C4-2B (cell line): ENCODE measurements at regions not wholly inside any gene's neighbourhood (a gene's known extent, or its start where the extent isn't known, plus 50 kb on each side); places are given as distances from the start of the nearest gene placed in this dataset.

Experiments
- H3K27ac ChIP-seq: fragments of 450-650 bp; 2 replicates; pipeline ENCODE4 v1.5.1; 2017
- CTCF ChIP-seq: fragments of 450-650 bp; conservative IDR thresholded peaks from 2 replicates; pipeline ENCODE4 v1.5.1; 2017; ENCODE audit warnings: mild to moderate bottlenecking
- ZFX ChIP-seq: fragments of 450-650 bp; IDR thresholded peaks from 2 replicates; pipeline ENCODE4 v1.6.1; 2017

- no peak for TF ChIP-seq ZFX
- TF ChIP-seq CTCF = no peak
- no peak overlapping the region for H3K27ac ChIP-seq
These were observed 140.2 kb upstream of the LYSMD4 start for GRCh38 chr15:99873451-99873850.

DNA sequence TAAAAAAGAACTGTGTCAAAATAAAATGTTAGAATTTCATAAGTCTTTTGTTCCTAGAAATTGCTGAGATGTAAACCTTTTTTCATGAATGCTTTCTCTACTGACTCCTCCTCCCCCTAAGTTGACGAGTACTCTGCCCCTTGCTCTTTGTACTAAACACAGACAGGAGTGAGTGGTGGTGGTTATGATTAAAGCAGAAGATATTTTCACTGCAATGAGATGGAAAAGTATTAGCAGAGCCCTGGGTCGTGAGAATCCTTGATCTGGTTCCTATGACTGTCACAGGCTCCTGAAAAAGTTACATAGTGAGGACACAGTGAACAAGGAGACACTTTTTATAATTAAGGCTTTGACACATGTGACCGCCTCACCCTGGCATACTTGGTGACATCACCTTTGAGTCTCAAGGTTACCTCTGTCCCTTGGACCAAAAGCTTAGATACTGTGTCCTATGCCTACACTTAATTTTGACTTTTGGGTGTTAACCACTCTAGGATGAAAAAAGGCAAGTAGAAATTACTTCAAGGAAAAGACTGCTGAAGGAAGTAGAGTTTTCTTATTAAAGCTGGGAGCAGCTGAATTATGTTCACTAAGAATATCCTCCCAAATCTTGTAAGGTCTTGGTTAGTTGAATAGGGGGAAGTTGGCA is 130.4 kb upstream of the LYSMD4 start:
- no peak for TF ChIP-seq CTCF
- no peak for TF ChIP-seq ZFX
- H3K27ac ChIP-seq = no peak overlapping the region

GRCh38 chr15:99857836-99858235 is 124.6 kb upstream of the LYSMD4 start:
- TF ChIP-seq ZFX = no peak
- H3K27ac ChIP-seq = no peak overlapping the region

- TF ChIP-seq ZFX (no peak), CTCF (no peak)
- no peak overlapping the region for H3K27ac ChIP-seq
These were observed 117.3 kb upstream of the LYSMD4 start for GRCh38 chr15:99850517-99850916.

DNA sequence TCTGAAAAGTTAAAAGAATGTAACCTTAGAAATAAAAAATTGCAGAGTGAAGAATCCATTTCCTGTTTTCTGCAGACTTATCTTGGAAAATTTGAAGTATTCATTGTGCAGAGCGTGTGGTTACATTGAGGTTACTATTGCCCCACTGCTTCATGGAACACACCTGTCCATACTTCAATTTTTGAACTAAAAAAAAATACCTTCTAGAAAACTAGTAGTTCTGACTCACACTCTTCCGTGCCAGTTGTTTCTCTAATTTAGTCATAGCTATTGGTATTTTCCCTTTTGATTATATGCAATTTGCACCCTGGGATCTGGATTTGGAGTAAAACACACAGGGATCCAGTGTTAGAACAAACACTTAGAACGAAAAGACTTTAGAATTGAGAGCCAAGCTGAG is 111.8 kb upstream of the LYSMD4 start:
- no peak overlapping the region for H3K27ac ChIP-seq
- TF ChIP-seq CTCF (no peak), ZFX (no peak)

DNA sequence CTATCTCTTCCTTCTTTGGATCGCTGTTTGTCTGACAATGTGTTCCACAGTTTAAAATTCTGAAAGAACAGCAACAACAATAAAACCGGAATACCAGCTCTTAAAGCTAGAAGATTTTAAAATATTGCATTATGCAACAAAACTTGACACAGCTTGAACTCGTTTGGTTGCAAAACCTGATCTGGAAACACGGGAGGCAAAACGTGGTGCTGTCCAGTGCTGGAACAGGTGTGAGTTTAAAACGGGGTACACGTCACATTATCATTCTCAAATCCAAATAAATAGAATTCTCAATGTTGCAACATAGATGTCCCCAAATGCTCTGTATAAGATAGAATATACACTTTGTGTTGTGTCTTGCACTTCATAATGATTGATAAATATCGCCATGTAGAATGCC is 110.9 kb upstream of the LYSMD4 start:
- no peak overlapping the region for H3K27ac ChIP-seq
- TF ChIP-seq CTCF = no peak
- TF ChIP-seq ZFX = no peak

- TF ChIP-seq ZFX (no peak), CTCF (no peak)
- H3K27ac ChIP-seq = no peak overlapping the region
These were observed 108.8 kb upstream of the LYSMD4 start for GRCh38 chr15:99842071-99842470.

DNA sequence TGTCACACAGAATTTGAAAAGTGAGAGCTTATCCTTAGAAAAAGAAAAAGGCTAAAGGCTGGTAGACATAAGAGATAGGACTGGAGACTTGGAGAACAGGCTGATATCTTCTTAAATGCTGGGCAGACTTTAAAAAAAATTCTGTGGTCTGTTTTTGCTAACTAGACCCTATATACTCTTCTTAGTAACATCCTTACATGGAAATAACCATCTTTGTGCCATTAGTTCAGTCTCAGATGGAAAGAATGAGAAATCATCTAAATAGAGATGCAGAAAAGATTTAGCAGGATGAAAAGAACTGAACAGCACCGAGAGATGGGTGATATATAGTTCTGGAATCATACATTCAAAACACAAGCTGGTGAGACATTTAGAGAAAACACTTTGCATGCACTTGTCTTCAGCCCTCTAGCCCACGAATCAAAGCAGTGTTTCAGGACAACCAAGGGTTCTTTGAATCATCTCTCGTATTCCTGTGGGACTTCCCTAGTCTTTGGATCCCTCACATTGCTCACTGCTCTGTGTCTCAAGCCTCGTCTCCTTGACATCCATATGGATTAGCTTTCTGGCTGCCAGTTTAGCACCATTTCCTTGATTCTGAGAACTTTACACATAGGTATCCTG is 93.0 kb upstream of the LYSMD4 start:
- TF ChIP-seq CTCF (no peak), ZFX (no peak)

More for the DNA sequence above, 93.0 kb upstream of the LYSMD4 start:
- no peak overlapping the region for H3K27ac ChIP-seq
